HEK293 (cell line): ENCODE measurements at regions not wholly inside any gene's neighbourhood (a gene's known extent, or its start where the extent isn't known, plus 50 kb on each side); places are given as distances from the start of the nearest gene placed in this dataset.

Experiments used
- FEZF1 ChIP-seq: fragments of 450-650 bp; formaldehyde crosslinking; IDR thresholded peaks from 2 replicates; pipeline ENCODE4 v1.5.1; 2016; ENCODE audit warnings: missing biosample characterization, missing genetic modification characterization
- GFI1B ChIP-seq: fragments of 450-650 bp; formaldehyde crosslinking; IDR thresholded peaks from 2 replicates; pipeline ENCODE4 v1.5.1; 2016; ENCODE audit warnings: missing biosample characterization, missing genetic modification characterization
- IKZF3 ChIP-seq: fragments of 450-650 bp; IDR thresholded peaks from 2 replicates; pipeline ENCODE4 v1.5.0; 2018; ENCODE audit warnings: missing biosample characterization, mild to moderate bottlenecking, missing genetic modification characterization, moderate library complexity
- KLF8 ChIP-seq: fragments of 450-650 bp; formaldehyde crosslinking; IDR thresholded peaks from 2 replicates; pipeline ENCODE4 v1.5.1; 2016; ENCODE audit warnings: missing biosample characterization, missing genetic modification characterization
- MZF1 ChIP-seq: fragments of 450-650 bp; formaldehyde crosslinking; IDR thresholded peaks from 2 replicates; pipeline ENCODE4 v1.5.1; 2017; ENCODE audit warnings: missing biosample characterization, missing genetic modification characterization, borderline replicate concordance
- OSR2 ChIP-seq: fragments of 450-650 bp; formaldehyde crosslinking; IDR thresholded peaks from 2 replicates; pipeline ENCODE4 v1.5.1; 2016; ENCODE audit warnings: missing biosample characterization, missing genetic modification characterization
- SP2 ChIP-seq: fragments of 450-650 bp; formaldehyde crosslinking; IDR thresholded peaks from 2 replicates; pipeline ENCODE4 v1.5.1; 2016; ENCODE audit warnings: missing biosample characterization, missing genetic modification characterization
- SP7 ChIP-seq: fragments of 450-650 bp; formaldehyde crosslinking; IDR thresholded peaks from 2 replicates; pipeline ENCODE4 v1.5.1; 2016; ENCODE audit warnings: missing biosample characterization, missing genetic modification characterization
- TRIM28 ChIP-seq: IDR thresholded peaks from 2 replicates; pipeline ENCODE4 v1.6.1; 2011; ENCODE audit warnings: low read length, control low read depth, borderline replicate concordance
- ZBTB17 ChIP-seq: fragments of 450-650 bp; formaldehyde crosslinking; IDR thresholded peaks from 2 replicates; pipeline ENCODE4 v1.5.1; 2016; ENCODE audit warnings: missing biosample characterization, missing genetic modification characterization
- ZBTB8A ChIP-seq: fragments of 450-650 bp; formaldehyde crosslinking; IDR thresholded peaks from 2 replicates; pipeline ENCODE4 v1.5.1; 2016; ENCODE audit warnings: missing biosample characterization, missing genetic modification characterization
- ZFP37 ChIP-seq: fragments of 450-650 bp; formaldehyde crosslinking; IDR thresholded peaks from 2 replicates; pipeline ENCODE4 v1.5.1; 2016; ENCODE audit warnings: missing biosample characterization, missing genetic modification characterization
- ZNF2 ChIP-seq: fragments of 450-650 bp; formaldehyde crosslinking; IDR thresholded peaks from 2 replicates; pipeline ENCODE4 v1.5.1; 2016; ENCODE audit warnings: missing biosample characterization, missing genetic modification characterization
- ZNF335 ChIP-seq: fragments of 450-650 bp; formaldehyde crosslinking; conservative IDR thresholded peaks from 2 replicates; pipeline ENCODE4 v1.5.1; 2016; ENCODE audit warnings: missing biosample characterization, missing genetic modification characterization
- ZNF596 ChIP-seq: fragments of 450-650 bp; IDR thresholded peaks from 2 replicates; pipeline ENCODE4 v1.5.0; 2018; ENCODE audit warnings: missing biosample characterization, mild to moderate bottlenecking, missing genetic modification characterization, moderate library complexity
- ZNF629 ChIP-seq: fragments of 450-650 bp; formaldehyde crosslinking; IDR thresholded peaks from 2 replicates; pipeline ENCODE4 v1.5.1; 2017; ENCODE audit warnings: missing biosample characterization, missing genetic modification characterization
- ZNF664 ChIP-seq: fragments of 450-650 bp; formaldehyde crosslinking; IDR thresholded peaks from 2 replicates; pipeline ENCODE4 v1.5.1; 2016; ENCODE audit warnings: missing biosample characterization, missing genetic modification characterization
- ZSCAN23 ChIP-seq: fragments of 450-650 bp; formaldehyde crosslinking; IDR thresholded peaks from 2 replicates; pipeline ENCODE4 v1.5.1; 2016; ENCODE audit warnings: missing biosample characterization, missing genetic modification characterization
- ZSCAN30 ChIP-seq: fragments of 450-650 bp; IDR thresholded peaks from 2 replicates; pipeline ENCODE4 v1.5.1; 2018; ENCODE audit warnings: missing biosample characterization, mild to moderate bottlenecking, missing genetic modification characterization, moderate library complexity
- ZXDB ChIP-seq: fragments of 450-650 bp; formaldehyde crosslinking; IDR thresholded peaks from 2 replicates; pipeline ENCODE4 v1.5.1; 2016; ENCODE audit warnings: missing biosample characterization, missing genetic modification characterization
- TF ChIP-seq, protein P1 (sequence below): fragments of 450-650 bp; formaldehyde crosslinking; IDR thresholded peaks from 2 replicates; pipeline ENCODE4 v1.5.1; 2017; ENCODE audit warnings: missing biosample characterization, missing genetic modification characterization
- TF ChIP-seq, protein P2 (sequence below): fragments of 450-650 bp; formaldehyde crosslinking; IDR thresholded peaks from 2 replicates; pipeline ENCODE4 v1.5.1; 2017; ENCODE audit warnings: missing biosample characterization, missing genetic modification characterization
- TF ChIP-seq, protein P3 (sequence below): fragments of 450-650 bp; formaldehyde crosslinking; IDR thresholded peaks from 2 replicates; pipeline ENCODE4 v1.5.1; 2016; ENCODE audit warnings: missing biosample characterization, missing genetic modification characterization
- TF ChIP-seq, protein P4 (sequence below): fragments of 450-650 bp; formaldehyde crosslinking; IDR thresholded peaks from 2 replicates; pipeline ENCODE4 v1.5.1; 2017; ENCODE audit warnings: missing biosample characterization, missing genetic modification characterization
- TF ChIP-seq, protein P5 (sequence below): fragments of 450-650 bp; formaldehyde crosslinking; IDR thresholded peaks from 2 replicates; pipeline ENCODE4 v1.5.1; 2016; ENCODE audit warnings: missing biosample characterization, missing genetic modification characterization
- TF ChIP-seq, protein P6 (sequence below): fragments of 450-650 bp; formaldehyde crosslinking; IDR thresholded peaks from 2 replicates; pipeline ENCODE4 v1.5.1; 2016; ENCODE audit warnings: missing biosample characterization, missing genetic modification characterization

DNA sequence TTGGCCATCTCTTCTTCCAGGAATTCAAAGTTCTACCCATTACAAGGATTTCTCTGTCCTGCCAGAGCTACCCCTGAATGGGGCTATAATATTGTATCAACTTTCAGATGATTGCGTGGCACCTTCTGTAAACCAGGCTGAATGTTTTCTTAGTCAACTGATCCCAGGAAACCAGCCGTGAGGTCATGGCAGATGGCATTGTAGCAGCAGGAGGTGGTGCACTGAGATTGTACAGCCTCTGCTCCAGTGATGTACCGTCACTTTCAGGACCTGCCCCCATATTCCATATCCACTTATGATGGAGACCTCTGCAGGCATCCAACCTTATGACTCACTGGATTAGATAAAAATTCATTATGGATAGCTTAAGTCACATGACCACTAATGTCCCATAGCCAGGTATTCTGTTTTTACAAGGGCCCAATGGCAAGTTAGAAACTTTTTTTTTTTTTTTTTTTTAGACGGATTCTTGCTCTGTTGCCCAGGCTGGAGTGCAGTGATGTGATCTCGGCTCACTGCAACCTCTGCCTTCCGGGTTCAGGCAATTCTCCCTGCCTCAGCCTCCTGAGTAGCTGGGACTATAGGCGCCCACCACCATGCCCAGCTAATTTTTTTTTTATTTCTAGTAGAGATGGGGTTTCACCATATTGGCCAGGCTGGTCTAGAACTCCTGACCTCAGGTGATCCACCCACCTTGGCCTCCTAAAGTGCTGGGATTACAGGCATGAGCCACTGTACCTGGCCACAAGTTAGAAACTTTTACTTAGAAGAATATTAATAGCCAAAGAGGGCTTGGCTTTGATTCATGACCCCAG lies 59.8 kb upstream of the SEC11C start (continued):
- TF ChIP-seq, protein P1, sequence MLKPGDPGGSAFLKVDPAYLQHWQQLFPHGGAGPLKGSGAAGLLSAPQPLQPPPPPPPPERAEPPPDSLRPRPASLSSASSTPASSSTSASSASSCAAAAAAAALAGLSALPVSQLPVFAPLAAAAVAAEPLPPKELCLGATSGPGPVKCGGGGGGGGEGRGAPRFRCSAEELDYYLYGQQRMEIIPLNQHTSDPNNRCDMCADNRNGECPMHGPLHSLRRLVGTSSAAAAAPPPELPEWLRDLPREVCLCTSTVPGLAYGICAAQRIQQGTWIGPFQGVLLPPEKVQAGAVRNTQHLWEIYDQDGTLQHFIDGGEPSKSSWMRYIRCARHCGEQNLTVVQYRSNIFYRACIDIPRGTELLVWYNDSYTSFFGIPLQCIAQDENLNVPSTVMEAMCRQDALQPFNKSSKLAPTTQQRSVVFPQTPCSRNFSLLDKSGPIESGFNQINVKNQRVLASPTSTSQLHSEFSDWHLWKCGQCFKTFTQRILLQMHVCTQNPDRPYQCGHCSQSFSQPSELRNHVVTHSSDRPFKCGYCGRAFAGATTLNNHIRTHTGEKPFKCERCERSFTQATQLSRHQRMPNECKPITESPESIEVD (tag by site-specific recombination) = peak; percentile 47; the same call in 1 of the 2 replicates
- TF ChIP-seq ZNF664 = peak; percentile 75
- TF ChIP-seq SP2 (tag by site-specific recombination) = peak; percentile 27
- TF ChIP-seq TRIM28 = peak; percentile 28; the same call in 1 of the 2 replicates
- TF ChIP-seq MZF1 (tag by site-specific recombination) = peak; percentile 54; the same call in 1 of the 2 replicates
- peak; percentile 91 for TF ChIP-seq SP7 (tag by site-specific recombination)
- TF ChIP-seq, protein P2, sequence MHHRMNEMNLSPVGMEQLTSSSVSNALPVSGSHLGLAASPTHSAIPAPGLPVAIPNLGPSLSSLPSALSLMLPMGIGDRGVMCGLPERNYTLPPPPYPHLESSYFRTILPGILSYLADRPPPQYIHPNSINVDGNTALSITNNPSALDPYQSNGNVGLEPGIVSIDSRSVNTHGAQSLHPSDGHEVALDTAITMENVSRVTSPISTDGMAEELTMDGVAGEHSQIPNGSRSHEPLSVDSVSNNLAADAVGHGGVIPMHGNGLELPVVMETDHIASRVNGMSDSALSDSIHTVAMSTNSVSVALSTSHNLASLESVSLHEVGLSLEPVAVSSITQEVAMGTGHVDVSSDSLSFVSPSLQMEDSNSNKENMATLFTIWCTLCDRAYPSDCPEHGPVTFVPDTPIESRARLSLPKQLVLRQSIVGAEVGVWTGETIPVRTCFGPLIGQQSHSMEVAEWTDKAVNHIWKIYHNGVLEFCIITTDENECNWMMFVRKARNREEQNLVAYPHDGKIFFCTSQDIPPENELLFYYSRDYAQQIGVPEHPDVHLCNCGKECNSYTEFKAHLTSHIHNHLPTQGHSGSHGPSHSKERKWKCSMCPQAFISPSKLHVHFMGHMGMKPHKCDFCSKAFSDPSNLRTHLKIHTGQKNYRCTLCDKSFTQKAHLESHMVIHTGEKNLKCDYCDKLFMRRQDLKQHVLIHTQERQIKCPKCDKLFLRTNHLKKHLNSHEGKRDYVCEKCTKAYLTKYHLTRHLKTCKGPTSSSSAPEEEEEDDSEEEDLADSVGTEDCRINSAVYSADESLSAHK = peak; percentile 77; the same call in 1 of the 2 replicates
- TF ChIP-seq, protein P3, sequence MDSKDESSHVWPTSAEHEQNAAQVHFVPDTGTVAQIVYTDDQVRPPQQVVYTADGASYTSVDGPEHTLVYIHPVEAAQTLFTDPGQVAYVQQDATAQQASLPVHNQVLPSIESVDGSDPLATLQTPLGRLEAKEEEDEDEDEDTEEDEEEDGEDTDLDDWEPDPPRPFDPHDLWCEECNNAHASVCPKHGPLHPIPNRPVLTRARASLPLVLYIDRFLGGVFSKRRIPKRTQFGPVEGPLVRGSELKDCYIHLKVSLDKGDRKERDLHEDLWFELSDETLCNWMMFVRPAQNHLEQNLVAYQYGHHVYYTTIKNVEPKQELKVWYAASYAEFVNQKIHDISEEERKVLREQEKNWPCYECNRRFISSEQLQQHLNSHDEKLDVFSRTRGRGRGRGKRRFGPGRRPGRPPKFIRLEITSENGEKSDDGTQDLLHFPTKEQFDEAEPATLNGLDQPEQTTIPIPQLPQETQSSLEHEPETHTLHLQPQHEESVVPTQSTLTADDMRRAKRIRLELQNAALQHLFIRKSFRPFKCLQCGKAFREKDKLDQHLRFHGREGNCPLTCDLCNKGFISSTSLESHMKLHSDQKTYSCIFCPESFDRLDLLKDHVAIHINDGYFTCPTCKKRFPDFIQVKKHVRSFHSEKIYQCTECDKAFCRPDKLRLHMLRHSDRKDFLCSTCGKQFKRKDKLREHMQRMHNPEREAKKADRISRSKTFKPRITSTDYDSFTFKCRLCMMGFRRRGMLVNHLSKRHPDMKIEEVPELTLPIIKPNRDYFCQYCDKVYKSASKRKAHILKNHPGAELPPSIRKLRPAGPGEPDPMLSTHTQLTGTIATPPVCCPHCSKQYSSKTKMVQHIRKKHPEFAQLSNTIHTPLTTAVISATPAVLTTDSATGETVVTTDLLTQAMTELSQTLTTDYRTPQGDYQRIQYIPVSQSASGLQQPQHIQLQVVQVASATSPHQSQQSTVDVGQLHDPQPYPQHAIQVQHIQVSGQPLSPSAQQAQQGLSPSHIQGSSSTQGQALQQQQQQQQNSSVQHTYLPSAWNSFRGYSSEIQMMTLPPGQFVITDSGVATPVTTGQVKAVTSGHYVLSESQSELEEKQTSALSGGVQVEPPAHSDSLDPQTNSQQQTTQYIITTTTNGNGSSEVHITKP (tag by site-specific recombination) = peak; percentile 67
- TF ChIP-seq, protein P4, sequence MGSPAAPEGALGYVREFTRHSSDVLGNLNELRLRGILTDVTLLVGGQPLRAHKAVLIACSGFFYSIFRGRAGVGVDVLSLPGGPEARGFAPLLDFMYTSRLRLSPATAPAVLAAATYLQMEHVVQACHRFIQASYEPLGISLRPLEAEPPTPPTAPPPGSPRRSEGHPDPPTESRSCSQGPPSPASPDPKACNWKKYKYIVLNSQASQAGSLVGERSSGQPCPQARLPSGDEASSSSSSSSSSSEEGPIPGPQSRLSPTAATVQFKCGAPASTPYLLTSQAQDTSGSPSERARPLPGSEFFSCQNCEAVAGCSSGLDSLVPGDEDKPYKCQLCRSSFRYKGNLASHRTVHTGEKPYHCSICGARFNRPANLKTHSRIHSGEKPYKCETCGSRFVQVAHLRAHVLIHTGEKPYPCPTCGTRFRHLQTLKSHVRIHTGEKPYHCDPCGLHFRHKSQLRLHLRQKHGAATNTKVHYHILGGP (tag by site-specific recombination) = peak; percentile 47; the same call in 1 of the 2 replicates
- 0 out of 2 replicates have a peak, but pooled peaks have one; percentile 30 for TF ChIP-seq ZFP37 (tag by site-specific recombination)
- peak; percentile 80 for TF ChIP-seq IKZF3 (tag by site-specific recombination)
- TF ChIP-seq ZNF335 = peak; percentile 91
- TF ChIP-seq OSR2 (tag by site-specific recombination) = peak; percentile 91
- 0 out of 2 replicates have a peak, but pooled peaks have one; percentile 50 for TF ChIP-seq ZSCAN23 (tag by site-specific recombination)
- TF ChIP-seq ZSCAN30 (tag by site-specific recombination) = peak; percentile 82; the same call in 1 of the 2 replicates
- peak; percentile 92 for TF ChIP-seq GFI1B (tag by site-specific recombination)
- peak; percentile 68 for TF ChIP-seq ZBTB17
- TF ChIP-seq ZNF2 = peak; percentile 54; the same call in 1 of the 2 replicates
- TF ChIP-seq ZBTB8A (tag by site-specific recombination) = peak; percentile 62; the same call in 1 of the 2 replicates
- peak; percentile 72 for TF ChIP-seq KLF8
- peak; percentile 94 for TF ChIP-seq ZNF629
- TF ChIP-seq ZXDB (tag by site-specific recombination) = peak; percentile 92
- peak; percentile 51 for TF ChIP-seq ZNF596 (tag by site-specific recombination)
- TF ChIP-seq, protein P5, sequence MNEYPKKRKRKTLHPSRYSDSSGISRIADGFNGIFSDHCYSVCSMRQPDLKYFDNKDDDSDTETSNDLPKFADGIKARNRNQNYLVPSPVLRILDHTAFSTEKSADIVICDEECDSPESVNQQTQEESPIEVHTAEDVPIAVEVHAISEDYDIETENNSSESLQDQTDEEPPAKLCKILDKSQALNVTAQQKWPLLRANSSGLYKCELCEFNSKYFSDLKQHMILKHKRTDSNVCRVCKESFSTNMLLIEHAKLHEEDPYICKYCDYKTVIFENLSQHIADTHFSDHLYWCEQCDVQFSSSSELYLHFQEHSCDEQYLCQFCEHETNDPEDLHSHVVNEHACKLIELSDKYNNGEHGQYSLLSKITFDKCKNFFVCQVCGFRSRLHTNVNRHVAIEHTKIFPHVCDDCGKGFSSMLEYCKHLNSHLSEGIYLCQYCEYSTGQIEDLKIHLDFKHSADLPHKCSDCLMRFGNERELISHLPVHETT = peak; percentile 69
- TF ChIP-seq FEZF1 (tag by site-specific recombination) = peak; percentile 86
- TF ChIP-seq, protein P6, sequence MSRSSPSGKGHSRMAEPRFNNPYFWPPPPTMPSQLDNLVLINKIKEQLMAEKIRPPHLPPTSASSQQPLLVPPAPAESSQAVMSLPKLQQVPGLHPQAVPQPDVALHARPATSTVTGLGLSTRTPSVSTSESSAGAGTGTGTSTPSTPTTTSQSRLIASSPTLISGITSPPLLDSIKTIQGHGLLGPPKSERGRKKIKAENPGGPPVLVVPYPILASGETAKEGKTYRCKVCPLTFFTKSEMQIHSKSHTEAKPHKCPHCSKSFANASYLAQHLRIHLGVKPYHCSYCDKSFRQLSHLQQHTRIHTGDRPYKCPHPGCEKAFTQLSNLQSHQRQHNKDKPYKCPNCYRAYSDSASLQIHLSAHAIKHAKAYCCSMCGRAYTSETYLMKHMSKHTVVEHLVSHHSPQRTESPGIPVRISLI (tag by site-specific recombination) = peak; percentile 89
